GM19463 (cell line): ENCODE measurements at regions not wholly inside any gene's neighbourhood (a gene's known extent, or its start where the extent isn't known, plus 50 kb on each side); places are given as distances from the start of the nearest gene placed in this dataset.
"Not testable (repeated sequence)": the region's sequence is repeated elsewhere in the genome, so short reads cannot be mapped to it uniquely, and the experiment has no call there.

Experiments
- ATAC-seq: cut with Tn5 transposase; IDR thresholded peaks from one replicate; pipeline ENCODE4 v1.9.1; 2021; ENCODE audit warnings: mild to moderate bottlenecking, moderate library complexity; ENCODE audit not compliant: unreplicated experiment

DNA sequence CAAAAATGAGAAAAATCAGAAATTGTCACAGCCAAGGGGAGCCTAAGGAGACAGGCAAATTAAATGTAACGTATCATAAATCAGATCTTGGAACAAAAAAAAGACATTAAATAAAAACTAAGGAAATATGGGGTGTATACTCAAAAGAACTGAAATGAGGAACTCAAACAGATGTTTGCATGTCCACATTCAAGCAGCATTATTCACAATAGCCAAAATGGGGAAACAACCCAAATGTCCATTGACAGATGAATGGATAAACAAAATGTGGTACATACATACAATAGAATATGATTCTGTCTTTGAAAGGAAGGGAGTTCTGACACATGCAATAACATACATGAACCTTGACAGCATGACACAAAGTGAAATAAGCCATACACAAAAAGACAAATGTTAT is 155.8 kb upstream of the KLF7 start:
- no peak for ATAC-seq

DNA sequence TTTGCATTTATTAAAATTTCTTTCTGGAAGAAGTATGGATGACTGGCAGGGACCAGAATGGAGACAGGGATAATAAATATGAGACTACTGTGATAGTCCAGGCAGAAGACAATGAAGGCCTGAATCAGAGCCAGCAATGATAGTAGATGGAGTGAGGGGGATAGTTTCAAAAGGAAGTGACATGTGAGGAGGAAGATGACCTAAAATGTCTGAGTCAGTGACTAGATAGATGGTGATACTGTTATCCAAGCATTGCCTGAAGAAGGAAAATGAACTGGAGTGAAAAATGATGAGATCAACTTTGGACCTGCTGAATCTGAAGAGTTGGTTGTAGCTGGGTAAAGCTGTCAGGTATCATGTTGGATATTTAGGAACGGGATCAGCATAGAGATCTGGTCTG is 158.3 kb upstream of the KLF7 start:
- ATAC-seq, result no peak

DNA sequence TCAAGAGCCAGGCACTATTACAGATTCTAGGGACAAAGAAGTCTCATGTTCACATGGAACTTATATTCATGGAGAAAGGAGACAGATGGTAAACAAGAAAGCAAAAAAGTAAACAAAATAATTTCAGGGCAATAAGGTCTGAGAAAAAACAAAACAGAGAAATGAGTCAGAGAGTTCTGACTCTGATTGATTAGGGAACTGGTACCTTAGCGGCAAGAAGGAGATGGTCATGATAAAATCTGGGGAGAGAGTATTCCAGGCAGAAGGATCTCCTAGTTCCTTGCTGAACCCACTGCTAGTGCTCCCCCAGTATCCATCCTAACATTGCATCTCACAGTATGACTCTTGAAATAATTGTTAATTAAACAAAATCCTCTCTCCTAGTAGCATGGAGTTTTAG is 161.8 kb upstream of the KLF7 start:
- no peak for ATAC-seq

- ATAC-seq, result peak; percentile 39
Measured at GRCh38 chr2:207328944-207329386, 163.2 kb upstream of the KLF7 start.

DNA sequence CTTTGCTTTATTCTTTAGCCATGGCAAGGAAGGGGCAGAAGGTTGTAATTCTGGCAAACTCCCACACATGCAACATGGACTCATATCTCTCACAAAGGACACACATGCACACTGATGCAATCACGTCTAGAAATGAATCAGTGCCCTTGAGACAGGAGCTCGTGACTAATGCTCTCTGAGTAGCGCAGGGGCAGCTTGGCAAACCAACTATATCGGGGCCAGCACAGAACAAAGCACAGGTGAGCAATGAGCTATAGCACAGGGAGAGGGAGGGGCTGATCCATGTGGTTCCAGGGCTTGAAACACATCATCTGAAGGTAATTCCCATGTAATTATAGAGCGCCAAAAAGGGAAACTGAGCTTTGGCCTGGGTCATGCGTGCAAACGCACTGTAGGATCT is 165.2 kb upstream of the KLF7 start:
- ATAC-seq, result peak; percentile 52

GRCh38 chr2:207331674-207332073 is 165.9 kb upstream of the KLF7 start:
- ATAC-seq, result no peak

GRCh38 chr2:207332480-207333212 is 166.9 kb upstream of the KLF7 start:
- ATAC-seq, result peak; percentile 9

- ATAC-seq, result no peak
Measured at GRCh38 chr2:207333599-207334300, 168.0 kb upstream of the KLF7 start.

GRCh38 chr2:207334301-207334623 is 168.5 kb upstream of the KLF7 start:
- ATAC-seq, result no peak

DNA sequence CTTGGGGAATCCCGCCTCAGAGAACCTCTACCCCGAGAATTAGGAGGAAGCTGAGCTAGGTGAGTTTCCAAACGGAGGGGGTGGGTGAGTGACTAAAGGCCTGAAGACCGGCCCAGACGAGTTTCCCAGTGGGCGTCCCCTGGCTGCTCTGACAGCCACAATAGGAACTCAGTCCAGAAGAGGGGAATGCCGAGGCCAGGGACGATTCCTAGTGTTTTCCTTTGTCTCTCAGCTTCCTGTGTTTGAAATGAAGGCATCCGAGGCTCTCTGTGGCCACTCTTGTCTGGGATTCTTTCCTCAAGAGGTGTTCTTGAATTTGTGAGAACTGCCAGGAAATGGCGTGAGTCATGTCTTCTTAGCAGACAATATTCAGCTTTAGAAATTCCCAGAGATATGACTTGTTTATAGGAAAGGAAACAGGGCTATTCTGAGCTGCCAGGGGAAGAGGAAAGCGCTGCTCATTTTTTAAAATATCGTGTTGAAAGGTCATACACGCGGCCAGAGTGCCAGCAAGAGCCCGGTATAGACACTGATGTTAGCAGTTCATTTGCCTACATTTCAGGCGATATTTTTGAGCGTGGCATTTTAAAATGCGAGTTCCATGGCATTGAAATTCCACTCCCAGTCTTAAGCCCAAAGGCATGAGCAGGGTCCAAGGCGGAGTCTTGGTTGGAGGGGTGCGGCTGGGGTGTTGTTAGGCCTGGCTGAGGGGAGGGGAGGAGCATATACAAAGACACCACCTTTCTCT is 169.1 kb upstream of the KLF7 start:
- ATAC-seq, result peak; percentile 36

- peak; percentile 32 for ATAC-seq
Measured at GRCh38 chr2:207337234-207338219, 171.8 kb upstream of the KLF7 start.

DNA sequence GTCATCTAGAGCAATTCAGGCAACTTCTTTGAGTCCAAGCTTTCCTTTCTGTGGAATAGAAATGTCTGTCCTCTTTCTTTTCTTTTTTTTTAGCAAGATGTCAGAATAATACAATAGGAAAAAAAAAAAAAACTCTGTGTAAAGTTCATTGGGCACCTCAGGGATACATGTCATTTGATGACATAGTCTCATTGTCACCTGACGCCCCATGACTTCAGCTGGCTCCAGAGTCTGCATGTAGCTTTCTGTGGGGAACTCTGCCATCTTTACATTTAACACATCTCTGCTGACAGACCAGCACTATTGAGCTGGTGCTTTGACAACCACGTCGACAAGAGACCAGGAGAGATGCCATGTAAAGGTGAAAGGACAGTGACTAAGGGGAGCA is 172.5 kb upstream of the KLF7 start:
- no peak for ATAC-seq

DNA sequence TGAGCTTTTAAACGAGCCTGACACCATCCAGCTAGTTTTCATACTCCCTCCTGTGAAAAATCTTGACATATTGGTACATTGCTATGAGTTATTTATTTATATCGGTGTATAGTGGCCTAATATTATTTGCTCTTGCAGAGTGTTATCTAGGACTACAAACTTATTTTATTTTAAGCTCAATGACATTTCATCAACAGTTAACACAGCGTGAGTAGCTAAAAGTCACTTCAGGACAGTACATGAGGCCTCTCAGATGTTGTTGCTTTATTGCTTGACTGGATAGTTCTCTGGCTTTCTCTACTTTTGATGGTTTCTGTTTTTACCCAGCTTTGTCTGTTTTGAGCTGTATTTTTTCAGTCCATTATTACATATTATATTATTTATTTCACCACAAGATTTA is 172.9 kb upstream of the KLF7 start:
- no peak for ATAC-seq

- no peak for ATAC-seq
Measured at GRCh38 chr2:207341112-207341750, 175.5 kb upstream of the KLF7 start.

DNA sequence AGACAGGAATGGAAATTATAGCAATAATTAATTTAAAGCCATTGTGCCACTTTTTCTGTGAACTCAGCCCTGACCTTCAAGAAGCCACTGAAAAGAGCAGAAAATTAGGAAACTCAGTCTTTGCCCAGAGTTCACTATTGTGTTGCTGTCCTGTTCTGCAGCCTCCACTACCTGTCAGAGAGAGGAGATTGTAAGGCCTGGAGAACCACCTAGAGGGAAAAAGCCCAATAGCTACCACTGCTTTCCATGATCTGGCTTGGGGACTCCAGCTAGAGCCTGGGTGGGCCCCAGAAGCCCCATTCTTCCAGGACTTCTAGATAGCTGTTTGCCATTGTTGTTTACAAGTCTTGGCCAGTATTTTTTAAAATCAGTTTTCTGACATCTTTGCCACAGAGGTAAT is 176.1 kb upstream of the KLF7 start:
- ATAC-seq, result no peak

GRCh38 chr2:207344596-207345394 is 179.0 kb upstream of the KLF7 start:
- ATAC-seq, result not testable (repeated sequence)

DNA sequence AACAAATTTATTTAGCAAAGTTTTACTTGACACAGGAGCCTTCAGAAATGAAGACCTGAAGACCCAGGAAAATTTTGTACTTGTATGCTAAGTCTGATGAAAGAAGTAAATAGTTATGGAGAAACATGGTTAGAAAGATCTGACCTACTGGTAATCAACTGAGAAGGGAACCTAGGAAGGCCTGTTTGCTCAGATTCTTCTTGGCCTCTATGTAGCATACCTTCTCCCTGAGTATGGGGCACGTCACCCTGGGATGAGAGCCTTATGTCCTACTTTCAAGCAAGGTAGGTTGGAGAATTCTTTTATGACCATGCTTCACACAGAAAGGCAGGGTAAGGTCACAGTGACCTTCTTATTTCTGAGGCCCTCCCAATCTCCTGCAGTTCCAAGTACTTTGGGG is 178.6 kb upstream of the CREB1 start:
- no peak for ATAC-seq

- ATAC-seq, result peak; percentile 89
Measured at GRCh38 chr2:207352978-207353671, 176.6 kb upstream of the CREB1 start.

DNA sequence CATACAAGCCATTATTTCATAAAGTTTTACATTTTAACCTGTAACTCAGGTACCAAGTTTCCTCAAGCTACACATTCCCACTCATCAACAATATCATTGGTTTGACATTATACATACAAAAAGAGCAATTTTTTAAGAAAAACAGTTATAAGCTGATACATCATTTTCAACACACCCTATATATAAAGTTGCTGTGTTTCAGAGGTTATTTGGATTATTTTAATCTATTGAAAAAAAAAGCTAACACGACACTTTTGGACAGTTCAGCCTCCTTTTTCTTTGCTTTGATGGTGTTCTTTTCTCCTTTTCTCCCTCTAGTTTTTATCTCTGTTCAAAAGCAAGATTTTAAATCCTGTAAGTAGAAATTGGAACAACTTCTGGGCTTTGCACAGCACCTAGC is 175.9 kb upstream of the CREB1 start:
- ATAC-seq, result no peak
